H1 (cell line): ENCODE measurements at regions not wholly inside any gene's neighbourhood (a gene's known extent, or its start where the extent isn't known, plus 50 kb on each side); places are given as distances from the start of the nearest gene placed in this dataset.

ENCODE experiments used
- CBX8 ChIP-seq: fragments of 300-800, 300-1000 bp; sonication (generic); IDR thresholded peaks from 2 replicates; pipeline ENCODE4 v1.7.1; 2016; ENCODE audit warnings: low read depth, low read length, borderline replicate concordance
- HDAC6 ChIP-seq: IDR thresholded peaks from one replicate; pipeline ENCODE4 v1.7.1; 2012; ENCODE audit warnings: low read depth, mild to moderate bottlenecking, inconsistent platforms, low read length, moderate library complexity
- JUND ChIP-seq: IDR thresholded peaks from 2 replicates; pipeline ENCODE4 v1.6.1; 2011; ENCODE audit warnings: mild to moderate bottlenecking, improper control_type of control experiment, low read length
- TF ChIP-seq, protein P1 (sequence below): IDR thresholded peaks from 2 replicates; pipeline ENCODE4 v1.6.1; 2012; ENCODE audit warnings: low read length, inconsistent platforms

DNA sequence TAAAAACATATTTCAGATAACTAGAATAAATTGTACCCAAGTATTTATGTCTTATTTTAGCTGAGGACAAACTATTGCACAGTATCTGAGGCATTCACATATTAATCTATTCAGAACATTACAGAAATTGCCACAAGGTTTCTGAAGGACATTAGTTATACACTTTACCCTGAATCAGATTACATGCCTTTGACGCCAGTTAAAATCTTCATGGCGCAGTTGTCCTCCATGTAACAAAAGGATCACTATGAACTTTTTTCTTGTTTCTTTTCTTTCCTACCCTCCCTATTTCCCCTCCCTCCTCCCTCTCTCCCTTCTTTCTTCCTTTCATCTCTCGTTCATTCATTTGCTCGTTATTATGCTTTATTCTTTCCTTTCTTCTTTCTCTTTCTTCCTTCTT, 176.6 kb upstream of the KITLG start (continued):
- TF ChIP-seq JUND: no peak
- TF ChIP-seq, protein P1, sequence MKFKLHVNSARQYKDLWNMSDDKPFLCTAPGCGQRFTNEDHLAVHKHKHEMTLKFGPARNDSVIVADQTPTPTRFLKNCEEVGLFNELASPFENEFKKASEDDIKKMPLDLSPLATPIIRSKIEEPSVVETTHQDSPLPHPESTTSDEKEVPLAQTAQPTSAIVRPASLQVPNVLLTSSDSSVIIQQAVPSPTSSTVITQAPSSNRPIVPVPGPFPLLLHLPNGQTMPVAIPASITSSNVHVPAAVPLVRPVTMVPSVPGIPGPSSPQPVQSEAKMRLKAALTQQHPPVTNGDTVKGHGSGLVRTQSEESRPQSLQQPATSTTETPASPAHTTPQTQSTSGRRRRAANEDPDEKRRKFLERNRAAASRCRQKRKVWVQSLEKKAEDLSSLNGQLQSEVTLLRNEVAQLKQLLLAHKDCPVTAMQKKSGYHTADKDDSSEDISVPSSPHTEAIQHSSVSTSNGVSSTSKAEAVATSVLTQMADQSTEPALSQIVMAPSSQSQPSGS: no peak
- no peak for TF ChIP-seq CBX8
- TF ChIP-seq HDAC6: no peak
- TF ChIP-seq, all 59 proteins: peak for 0
